GM12872 (cell line): ENCODE measurements at regions not wholly inside any gene's neighbourhood (a gene's known extent, or its start where the extent isn't known, plus 50 kb on each side); places are given as distances from the start of the nearest gene placed in this dataset.

Source experiments
- TF ChIP-seq, protein P1 (sequence below): IDR thresholded peaks from 3 replicates; pipeline ENCODE4 v1.5.1; 2011; ENCODE audit warnings: low read depth, mild to moderate bottlenecking, low read length, moderate library complexity; ENCODE audit not compliant: insufficient read depth

DNA sequence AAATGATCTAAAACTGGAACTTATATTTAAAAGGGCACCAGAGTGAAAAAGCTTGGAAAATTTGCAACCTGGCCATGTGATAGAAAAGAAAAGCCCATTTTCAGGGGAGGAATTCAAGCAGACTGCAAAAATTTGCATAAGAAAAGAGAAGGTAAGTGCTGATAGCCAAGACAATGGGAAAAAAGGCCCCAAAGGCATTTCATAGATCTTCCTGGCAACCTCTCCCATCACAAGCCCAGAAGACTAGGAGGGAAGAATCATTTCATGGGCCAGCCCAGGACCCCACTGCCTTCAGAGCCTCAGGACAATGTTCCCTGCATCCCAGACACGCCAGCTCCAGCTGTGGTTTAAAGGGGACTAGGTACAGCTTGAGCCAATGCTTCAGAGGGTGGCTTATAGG is 887.3 kb upstream of the DIAPH2 start:
- TF ChIP-seq, protein P1, sequence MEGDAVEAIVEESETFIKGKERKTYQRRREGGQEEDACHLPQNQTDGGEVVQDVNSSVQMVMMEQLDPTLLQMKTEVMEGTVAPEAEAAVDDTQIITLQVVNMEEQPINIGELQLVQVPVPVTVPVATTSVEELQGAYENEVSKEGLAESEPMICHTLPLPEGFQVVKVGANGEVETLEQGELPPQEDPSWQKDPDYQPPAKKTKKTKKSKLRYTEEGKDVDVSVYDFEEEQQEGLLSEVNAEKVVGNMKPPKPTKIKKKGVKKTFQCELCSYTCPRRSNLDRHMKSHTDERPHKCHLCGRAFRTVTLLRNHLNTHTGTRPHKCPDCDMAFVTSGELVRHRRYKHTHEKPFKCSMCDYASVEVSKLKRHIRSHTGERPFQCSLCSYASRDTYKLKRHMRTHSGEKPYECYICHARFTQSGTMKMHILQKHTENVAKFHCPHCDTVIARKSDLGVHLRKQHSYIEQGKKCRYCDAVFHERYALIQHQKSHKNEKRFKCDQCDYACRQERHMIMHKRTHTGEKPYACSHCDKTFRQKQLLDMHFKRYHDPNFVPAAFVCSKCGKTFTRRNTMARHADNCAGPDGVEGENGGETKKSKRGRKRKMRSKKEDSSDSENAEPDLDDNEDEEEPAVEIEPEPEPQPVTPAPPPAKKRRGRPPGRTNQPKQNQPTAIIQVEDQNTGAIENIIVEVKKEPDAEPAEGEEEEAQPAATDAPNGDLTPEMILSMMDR: no peak

DNA sequence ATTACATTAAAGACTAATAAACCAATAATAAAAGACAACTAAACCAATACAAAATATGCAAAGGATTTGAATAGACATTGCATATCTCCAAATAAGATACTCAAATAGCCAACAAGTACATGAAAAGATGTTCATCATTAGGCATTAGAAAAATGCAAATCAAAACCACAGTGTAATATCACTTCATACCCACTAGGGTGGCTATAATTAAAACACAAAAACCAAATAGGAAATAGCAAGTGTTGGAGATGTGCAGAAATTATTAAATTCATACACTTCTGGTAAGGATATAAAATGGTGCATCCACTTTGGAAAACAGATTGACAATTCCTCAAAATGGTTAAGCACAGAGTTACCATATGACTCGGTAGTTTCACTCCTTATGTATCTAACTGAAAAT is 860.8 kb upstream of the DIAPH2 start:
- TF ChIP-seq, protein P1: no peak

DNA sequence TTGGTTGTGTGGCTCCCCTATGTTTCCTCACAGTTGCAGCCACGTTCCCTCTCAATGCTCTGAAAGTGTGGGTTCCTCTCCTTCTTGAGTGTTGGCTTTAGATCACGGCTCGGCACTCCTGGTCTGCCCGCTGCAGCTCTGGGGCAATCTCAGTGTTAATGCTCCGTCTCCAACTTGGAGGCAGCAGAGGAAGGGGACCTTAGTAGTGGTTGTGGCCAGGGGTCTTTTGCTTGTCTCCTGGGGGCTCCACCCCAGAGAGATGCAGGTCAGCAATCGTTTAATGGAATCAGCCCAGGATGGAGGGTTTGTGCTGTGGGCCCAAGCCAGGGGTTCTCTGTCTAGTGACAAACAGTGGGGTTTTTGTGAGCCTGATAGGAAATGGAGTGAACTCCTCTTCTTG is 849.4 kb upstream of the DIAPH2 start:
- TF ChIP-seq, protein P1: no peak

DNA sequence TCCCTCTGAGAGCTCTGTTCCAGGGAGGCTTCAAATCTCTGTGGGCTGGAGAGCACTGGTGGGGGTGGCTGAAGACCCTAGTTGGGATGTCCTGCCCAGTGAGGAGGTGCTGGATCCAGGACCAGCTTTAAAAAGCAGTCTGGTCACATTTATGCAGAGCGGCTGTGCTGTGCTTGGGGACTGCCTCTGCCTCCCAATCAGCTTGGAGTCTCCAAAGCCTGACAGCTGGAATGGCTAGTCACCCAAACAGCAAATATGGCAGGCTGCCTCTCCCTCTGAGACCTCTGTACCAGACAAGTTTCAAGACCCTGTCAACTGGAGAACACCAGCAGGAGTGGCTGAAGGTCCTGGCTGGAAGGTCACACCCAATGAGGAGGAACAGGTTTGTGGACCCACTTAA is 848.1 kb upstream of the DIAPH2 start:
- TF ChIP-seq, protein P1: no peak

DNA sequence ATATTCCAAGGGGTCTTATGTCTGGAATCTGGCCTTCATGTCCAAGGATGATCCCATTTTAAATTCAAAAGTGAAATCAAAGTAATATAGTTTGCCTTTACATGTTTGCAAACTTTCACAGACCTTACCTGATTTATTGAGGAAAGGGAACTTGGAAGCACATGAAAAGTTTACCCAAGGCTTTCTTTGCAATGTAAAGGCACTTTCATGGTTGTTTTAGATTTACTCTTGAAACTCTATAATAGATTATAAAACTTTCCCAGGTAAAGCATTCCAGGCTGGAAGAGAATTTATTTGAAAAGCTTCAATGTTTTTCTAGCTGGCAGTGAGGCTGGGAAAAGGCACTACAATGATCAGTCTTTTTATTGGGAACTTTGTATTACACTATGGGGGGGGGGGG is 842.8 kb upstream of the DIAPH2 start:
- TF ChIP-seq, protein P1: no peak

DNA sequence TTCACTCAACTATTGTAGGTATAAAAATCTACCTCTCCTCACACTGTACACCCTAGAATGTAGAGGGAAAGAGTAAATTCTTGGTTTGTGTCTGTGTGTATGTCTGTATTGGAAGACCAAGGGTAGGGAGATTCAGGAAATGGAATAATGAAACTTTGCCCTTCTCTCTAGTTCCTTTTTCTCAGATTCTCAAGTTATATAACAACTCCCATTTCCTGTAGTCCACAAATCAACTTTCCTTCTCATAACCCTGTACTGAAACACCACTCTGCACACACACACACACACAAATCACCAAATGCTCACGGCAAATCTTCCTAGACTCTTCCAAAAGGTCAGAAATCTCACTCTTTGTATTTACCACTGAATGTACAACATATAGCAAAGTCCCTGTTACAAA is 824.5 kb upstream of the DIAPH2 start:
- TF ChIP-seq, protein P1: no peak

DNA sequence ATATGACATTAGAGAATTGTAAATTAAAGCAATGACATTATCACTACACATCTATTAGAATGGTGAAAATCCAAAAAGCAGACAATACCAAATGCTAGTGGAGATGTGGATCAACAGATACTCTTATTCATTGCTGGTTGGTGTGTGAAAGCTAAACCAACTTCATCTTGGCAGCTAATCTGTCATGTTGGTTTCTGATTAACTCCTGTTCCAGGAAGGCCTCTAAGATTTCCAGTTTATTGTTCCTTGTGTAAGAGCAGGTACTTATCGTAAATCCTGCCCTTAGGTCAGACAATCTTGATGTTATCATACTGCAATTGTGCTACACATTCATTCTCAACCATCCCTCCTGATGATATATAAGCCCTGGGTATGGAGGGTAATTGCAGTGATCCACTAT is 809.0 kb upstream of the DIAPH2 start:
- TF ChIP-seq, protein P1: no peak

DNA sequence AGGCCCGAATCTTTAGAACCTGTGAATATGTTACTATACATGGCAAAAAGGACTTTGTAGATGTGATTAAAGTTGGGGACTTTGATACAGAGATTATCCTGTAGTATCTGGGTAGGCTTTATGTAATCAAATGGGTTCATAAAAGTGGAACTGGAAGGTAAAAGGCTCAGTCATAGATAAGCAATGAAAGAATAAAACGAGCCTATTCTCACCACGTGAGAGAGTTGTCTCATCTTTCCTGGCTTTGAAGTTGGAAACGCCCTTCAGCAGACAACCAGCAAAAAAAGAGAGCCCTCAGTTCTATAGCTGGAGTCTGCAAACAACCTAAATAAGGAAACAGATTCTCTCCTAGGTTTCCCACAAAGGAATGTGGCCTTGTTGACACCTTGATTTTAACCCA is 805.8 kb upstream of the DIAPH2 start:
- TF ChIP-seq, protein P1: no peak
